ENCODE measurements at regions not wholly inside any gene's neighbourhood (a gene's known extent, or its start where the extent isn't known, plus 50 kb on each side); places are given as distances from the start of the nearest gene placed in this dataset.

DNA sequence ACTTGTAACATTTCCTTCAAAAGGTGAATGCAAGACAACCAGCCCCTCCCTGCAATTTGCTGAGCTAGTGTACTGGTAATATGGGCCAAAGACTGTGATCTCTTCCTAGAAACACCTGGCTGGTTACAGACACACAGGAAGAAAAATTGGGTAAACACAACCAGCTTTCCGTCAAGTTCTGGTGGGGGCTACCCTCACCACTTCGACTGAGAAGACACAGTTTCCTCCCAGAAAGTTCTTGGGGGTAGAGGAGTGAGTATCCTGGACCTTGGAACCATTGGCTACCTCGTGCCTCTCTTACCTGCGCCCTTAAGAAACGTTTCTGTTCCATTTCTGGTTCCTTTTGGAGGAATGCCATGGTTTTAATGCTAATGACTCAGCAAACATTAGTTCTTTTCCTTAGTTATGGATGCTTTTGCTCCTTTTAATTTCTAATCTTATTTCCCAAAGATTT is 120.9 kb upstream of the DLX2 start:
- no peak for DNase-seq (ENCODE audit: low spot score)
- Mint-ChIP-seq H3K27ac (ENCODE audit: unreplicated experiment) (no peak overlapping the region), H3K36me3 (ENCODE audit: low read depth) (no peaks in the 10 kb centered on the region), H3K9me3 (ENCODE audit: low read depth) (no peaks in the 10 kb centered on the region), H3K4me1 (ENCODE audit: low read depth) (no peaks in the 10 kb centered on the region), H3K27me3 (ENCODE audit: low read depth) (no peaks in the 10 kb centered on the region), H3K4me3 (ENCODE audit: unreplicated experiment) (no peak overlapping the region)
- TF ChIP-seq, protein P1, sequence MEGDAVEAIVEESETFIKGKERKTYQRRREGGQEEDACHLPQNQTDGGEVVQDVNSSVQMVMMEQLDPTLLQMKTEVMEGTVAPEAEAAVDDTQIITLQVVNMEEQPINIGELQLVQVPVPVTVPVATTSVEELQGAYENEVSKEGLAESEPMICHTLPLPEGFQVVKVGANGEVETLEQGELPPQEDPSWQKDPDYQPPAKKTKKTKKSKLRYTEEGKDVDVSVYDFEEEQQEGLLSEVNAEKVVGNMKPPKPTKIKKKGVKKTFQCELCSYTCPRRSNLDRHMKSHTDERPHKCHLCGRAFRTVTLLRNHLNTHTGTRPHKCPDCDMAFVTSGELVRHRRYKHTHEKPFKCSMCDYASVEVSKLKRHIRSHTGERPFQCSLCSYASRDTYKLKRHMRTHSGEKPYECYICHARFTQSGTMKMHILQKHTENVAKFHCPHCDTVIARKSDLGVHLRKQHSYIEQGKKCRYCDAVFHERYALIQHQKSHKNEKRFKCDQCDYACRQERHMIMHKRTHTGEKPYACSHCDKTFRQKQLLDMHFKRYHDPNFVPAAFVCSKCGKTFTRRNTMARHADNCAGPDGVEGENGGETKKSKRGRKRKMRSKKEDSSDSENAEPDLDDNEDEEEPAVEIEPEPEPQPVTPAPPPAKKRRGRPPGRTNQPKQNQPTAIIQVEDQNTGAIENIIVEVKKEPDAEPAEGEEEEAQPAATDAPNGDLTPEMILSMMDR (IDR thresholded peaks at IDR 0.05), result no peak

- TF ChIP-seq, protein P1 (IDR thresholded peaks at IDR 0.05), result no peak
- peaks cover 4% of the 10 kb centered on the region for H3K4me1 Mint-ChIP-seq (ENCODE audit: low read depth)
Observed at GRCh38 chr2:172225786-172226185, 123.1 kb upstream of the DLX2 start.

DNA sequence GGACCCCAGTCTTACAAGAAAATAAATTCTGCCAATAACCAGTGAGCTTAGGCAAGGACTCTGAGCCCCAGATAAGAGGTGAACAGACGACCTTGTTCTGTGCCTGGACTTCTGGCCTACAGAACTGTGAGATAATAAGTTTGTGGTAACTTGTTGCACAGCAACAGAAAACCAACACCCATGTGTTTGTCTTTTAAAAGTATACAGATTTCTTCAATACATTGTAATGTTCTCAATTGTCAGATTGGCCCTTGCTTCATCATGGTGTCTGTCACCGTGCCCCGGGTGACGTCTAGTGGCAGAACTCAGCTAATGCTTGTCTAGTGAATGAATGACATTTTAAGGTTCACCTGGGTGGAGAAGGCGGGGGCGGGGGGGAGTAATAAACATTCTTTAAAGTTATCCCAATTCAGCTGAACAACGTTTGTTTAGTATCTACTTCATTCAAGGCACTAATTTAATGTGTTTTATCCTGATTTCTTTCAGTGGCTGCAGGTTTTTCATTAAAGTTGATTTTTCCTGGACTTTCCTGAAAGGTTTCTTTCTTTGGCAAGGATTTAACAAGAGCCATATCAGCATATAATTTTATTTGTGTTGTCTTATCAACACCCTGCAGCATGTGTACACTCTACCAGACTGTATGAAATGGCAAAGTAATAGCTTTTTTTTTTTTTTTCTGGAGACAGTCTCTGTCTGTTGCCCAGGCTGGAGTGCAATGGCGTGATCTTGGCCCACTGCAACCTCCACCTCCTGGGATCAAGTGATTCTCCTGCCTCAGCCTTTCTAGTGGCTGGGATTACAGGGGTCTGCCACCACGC is 123.8 kb upstream of the DLX2 start:
- no peak overlapping the region for H3K27ac Mint-ChIP-seq (ENCODE audit: unreplicated experiment)
- no peak for DNase-seq (ENCODE audit: low spot score)
- TF ChIP-seq, protein P1 (IDR thresholded peaks at IDR 0.05), result no peak
- H3K4me3 Mint-ChIP-seq (ENCODE audit: unreplicated experiment), result no peak overlapping the region
- no peaks in the 10 kb centered on the region for H3K36me3 Mint-ChIP-seq (ENCODE audit: low read depth)
- H3K9me3 Mint-ChIP-seq (ENCODE audit: low read depth), result no peaks in the 10 kb centered on the region
- H3K27me3 Mint-ChIP-seq (ENCODE audit: low read depth), result no peaks in the 10 kb centered on the region
- peaks cover 7% of the 10 kb centered on the region for H3K4me1 Mint-ChIP-seq (ENCODE audit: low read depth)

More at GRCh38 chr2:172225786-172226185, 123.1 kb upstream of the DLX2 start:
- no peaks in the 10 kb centered on the region for H3K36me3 Mint-ChIP-seq (ENCODE audit: low read depth)
- no peak overlapping the region for H3K27ac Mint-ChIP-seq (ENCODE audit: unreplicated experiment)
- no peak overlapping the region for H3K4me3 Mint-ChIP-seq (ENCODE audit: unreplicated experiment)
- DNase-seq (ENCODE audit: low spot score), result no peak
- no peaks in the 10 kb centered on the region for H3K27me3 Mint-ChIP-seq (ENCODE audit: low read depth)
- H3K9me3 Mint-ChIP-seq (ENCODE audit: low read depth), result no peaks in the 10 kb centered on the region

GRCh38 chr2:172227719-172228118 is 125.0 kb upstream of the DLX2 start:
- no peak for DNase-seq (ENCODE audit: low spot score)
- peaks cover 15% of the 10 kb centered on the region for H3K4me1 Mint-ChIP-seq (ENCODE audit: low read depth)
- TF ChIP-seq, protein P1 (IDR thresholded peaks at IDR 0.05), result no peak
- H3K36me3 Mint-ChIP-seq (ENCODE audit: low read depth), result no peaks in the 10 kb centered on the region
- H3K27me3 Mint-ChIP-seq (ENCODE audit: low read depth), result no peaks in the 10 kb centered on the region
- no peak overlapping the region for H3K27ac Mint-ChIP-seq (ENCODE audit: unreplicated experiment)
- H3K9me3 Mint-ChIP-seq (ENCODE audit: low read depth), result no peaks in the 10 kb centered on the region
- no peak overlapping the region for H3K4me3 Mint-ChIP-seq (ENCODE audit: unreplicated experiment)

DNA sequence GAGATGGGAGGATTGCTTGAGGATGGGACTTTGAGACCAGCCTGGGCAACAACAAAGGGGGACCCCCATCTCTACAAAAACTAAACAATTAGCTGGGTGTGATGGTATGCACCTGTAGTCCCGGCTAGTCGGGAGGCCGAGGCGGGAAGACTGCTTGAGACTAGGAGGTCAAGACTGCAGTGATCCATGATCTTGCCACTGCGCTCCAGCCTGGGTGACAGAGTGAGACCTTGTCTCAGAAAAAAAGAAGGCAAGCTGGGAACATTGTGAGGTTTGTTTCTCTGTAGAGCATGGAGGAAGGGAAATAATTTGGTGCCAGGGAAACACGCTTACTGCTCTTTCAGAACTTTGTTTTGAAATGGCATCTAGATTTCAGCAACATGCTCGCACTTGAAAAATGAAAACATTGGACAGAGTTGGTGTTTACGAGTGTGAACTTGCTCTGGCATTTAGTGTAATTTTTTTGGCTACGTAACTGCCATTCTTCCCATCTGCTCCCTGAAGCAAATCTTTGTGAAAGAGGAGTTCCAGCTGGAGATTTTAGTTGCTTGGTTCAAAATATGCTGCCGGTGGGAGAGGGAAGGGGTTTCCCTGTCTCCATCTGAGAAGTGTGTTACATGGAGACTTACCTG is 125.6 kb upstream of the DLX2 start:
- no peaks in the 10 kb centered on the region for H3K9me3 Mint-ChIP-seq (ENCODE audit: low read depth)
- H3K27me3 Mint-ChIP-seq (ENCODE audit: low read depth), result no peaks in the 10 kb centered on the region
- no peak overlapping the region for H3K4me3 Mint-ChIP-seq (ENCODE audit: unreplicated experiment)
- H3K36me3 Mint-ChIP-seq (ENCODE audit: low read depth), result no peaks in the 10 kb centered on the region
- no peak overlapping the region for H3K27ac Mint-ChIP-seq (ENCODE audit: unreplicated experiment)
- peaks cover 15% of the 10 kb centered on the region for H3K4me1 Mint-ChIP-seq (ENCODE audit: low read depth)
- TF ChIP-seq, protein P1 (IDR thresholded peaks at IDR 0.05), result no peak
- DNase-seq (ENCODE audit: low spot score), result no peak

Data from chondrocyte (in vitro differentiated cells).